Epithelial cell of prostate (primary cell): ENCODE measurements at regions not wholly inside any gene's neighbourhood (a gene's known extent, or its start where the extent isn't known, plus 50 kb on each side); places are given as distances from the start of the nearest gene placed in this dataset.
A peak's percentile ranks its signal among the peaks of the same experiment; 100 is the strongest.

Source experiments
- DNase-seq: peaks from one replicate; pipeline ENCODE4 v3.0.0-alpha.2; 2011; ENCODE audit warnings: low read depth, low spot score
- H3K27ac ChIP-seq: fragments of 450-650 bp; 2 replicates; pipeline ENCODE4 v1.5.1; 2017; ENCODE audit warnings: mild to moderate bottlenecking

- H3K27ac ChIP-seq: no peak overlapping the region
- DNase-seq: no peak
Measured at GRCh38 chr3:54071601-54072000, 50.8 kb upstream of the CACNA2D3 start.

GRCh38 chr3:54069961-54070360, 52.4 kb upstream of the CACNA2D3 start:
- DNase-seq: peak; percentile 29
- H3K27ac ChIP-seq: no peak overlapping the region

GRCh38 chr3:54067055-54067698, 55.2 kb upstream of the CACNA2D3 start:
- H3K27ac ChIP-seq: peak overlapping the region; percentile 5
- DNase-seq: peak; percentile 69

- no peak for DNase-seq
- no peak overlapping the region for H3K27ac ChIP-seq
Measured at GRCh38 chr3:54066253-54066652, 56.1 kb upstream of the CACNA2D3 start.

- H3K27ac ChIP-seq: no peak overlapping the region
Measured at GRCh38 chr3:54065586-54065985, 56.8 kb upstream of the CACNA2D3 start.

GRCh38 chr3:54065140-54065539, 57.2 kb upstream of the CACNA2D3 start:
- DNase-seq: no peak
- H3K27ac ChIP-seq: no peak overlapping the region

More at GRCh38 chr3:54065586-54065985, 56.8 kb upstream of the CACNA2D3 start:
- DNase-seq: no peak

- H3K27ac ChIP-seq: no peak overlapping the region
Measured at GRCh38 chr3:54064486-54064885, 57.9 kb upstream of the CACNA2D3 start.

GRCh38 chr3:54062546-54062945, 59.8 kb upstream of the CACNA2D3 start:
- H3K27ac ChIP-seq: no peak overlapping the region

More at GRCh38 chr3:54064486-54064885, 57.9 kb upstream of the CACNA2D3 start:
- DNase-seq: no peak

GRCh38 chr3:54056521-54056920, 65.8 kb upstream of the CACNA2D3 start:
- H3K27ac ChIP-seq: no peak overlapping the region
- DNase-seq: peak; percentile 39

More at GRCh38 chr3:54062546-54062945, 59.8 kb upstream of the CACNA2D3 start:
- no peak for DNase-seq

- DNase-seq: no peak
- H3K27ac ChIP-seq: no peak overlapping the region
Measured at GRCh38 chr3:54053882-54054281, 68.5 kb upstream of the CACNA2D3 start.

GRCh38 chr3:54053211-54053610, 69.1 kb upstream of the CACNA2D3 start:
- H3K27ac ChIP-seq: no peak overlapping the region
- DNase-seq: no peak

GRCh38 chr3:54047568-54047967, 74.8 kb upstream of the CACNA2D3 start:
- DNase-seq: no peak

GRCh38 chr3:54046641-54047214, 75.6 kb upstream of the CACNA2D3 start:
- H3K27ac ChIP-seq: no peak overlapping the region
- DNase-seq: no peak

More at GRCh38 chr3:54047568-54047967, 74.8 kb upstream of the CACNA2D3 start:
- H3K27ac ChIP-seq: no peak overlapping the region

- no peak overlapping the region for H3K27ac ChIP-seq
- no peak for DNase-seq
Measured at GRCh38 chr3:54045061-54045815, 77.1 kb upstream of the CACNA2D3 start.

- no peak overlapping the region for H3K27ac ChIP-seq
- DNase-seq: no peak
Measured at GRCh38 chr3:54042259-54042823, 80.0 kb upstream of the CACNA2D3 start.

- DNase-seq: no peak
- no peak overlapping the region for H3K27ac ChIP-seq
Measured at GRCh38 chr3:54040476-54040875, 81.9 kb upstream of the CACNA2D3 start.

GRCh38 chr3:54038391-54038790, 84.0 kb upstream of the CACNA2D3 start:
- DNase-seq: no peak
- H3K27ac ChIP-seq: no peak overlapping the region

GRCh38 chr3:54036543-54036942, 85.8 kb upstream of the CACNA2D3 start:
- DNase-seq: no peak
- no peak overlapping the region for H3K27ac ChIP-seq

GRCh38 chr3:54034971-54035370, 87.4 kb upstream of the CACNA2D3 start:
- no peak for DNase-seq

GRCh38 chr3:54033761-54034160, 88.6 kb upstream of the CACNA2D3 start:
- no peak for DNase-seq
- no peak overlapping the region for H3K27ac ChIP-seq

More at GRCh38 chr3:54034971-54035370, 87.4 kb upstream of the CACNA2D3 start:
- no peak overlapping the region for H3K27ac ChIP-seq

GRCh38 chr3:54032598-54032997, 89.8 kb upstream of the CACNA2D3 start:
- no peak overlapping the region for H3K27ac ChIP-seq
- no peak for DNase-seq
